B cell (primary cell): ENCODE measurements at regions not wholly inside any gene's neighbourhood (a gene's known extent, or its start where the extent isn't known, plus 50 kb on each side); places are given as distances from the start of the nearest gene placed in this dataset.

Experiments
- EZH2 ChIP-seq: IDR thresholded peaks from 2 replicates; pipeline ENCODE4 v1.6.1; 2012; ENCODE audit warnings: borderline replicate concordance, low read depth, mild to moderate bottlenecking, moderate library complexity, low read length; ENCODE audit not compliant: insufficient read depth, poor library complexity, severe bottlenecking
- TF ChIP-seq, protein P1 (sequence below): fragments of 200-600 bp; IDR thresholded peaks from one replicate; pipeline ENCODE4 v1.8.0; 2022; ENCODE audit warnings: antibody characterized with exemption, mild to moderate bottlenecking

DNA sequence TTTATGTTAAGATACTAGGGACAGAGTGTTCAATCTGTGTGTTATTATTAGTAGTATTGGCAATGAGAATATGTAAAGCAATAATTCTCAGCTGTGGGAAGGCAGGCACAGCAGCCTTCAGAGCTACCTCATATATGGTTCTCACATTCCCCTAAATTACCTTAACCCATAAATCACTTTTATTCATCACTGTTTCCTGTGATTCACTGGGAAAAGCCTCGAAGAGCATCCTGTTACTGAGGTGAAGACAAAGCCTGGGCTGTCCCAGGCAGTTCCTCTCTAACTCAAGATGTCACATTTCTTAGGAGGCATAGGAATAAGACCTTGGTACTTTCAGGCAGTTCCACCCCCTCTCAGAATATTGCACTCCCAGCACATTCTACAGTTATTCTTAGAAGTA lies 965.7 kb downstream of the NCAM2 start:
- TF ChIP-seq, protein P1, sequence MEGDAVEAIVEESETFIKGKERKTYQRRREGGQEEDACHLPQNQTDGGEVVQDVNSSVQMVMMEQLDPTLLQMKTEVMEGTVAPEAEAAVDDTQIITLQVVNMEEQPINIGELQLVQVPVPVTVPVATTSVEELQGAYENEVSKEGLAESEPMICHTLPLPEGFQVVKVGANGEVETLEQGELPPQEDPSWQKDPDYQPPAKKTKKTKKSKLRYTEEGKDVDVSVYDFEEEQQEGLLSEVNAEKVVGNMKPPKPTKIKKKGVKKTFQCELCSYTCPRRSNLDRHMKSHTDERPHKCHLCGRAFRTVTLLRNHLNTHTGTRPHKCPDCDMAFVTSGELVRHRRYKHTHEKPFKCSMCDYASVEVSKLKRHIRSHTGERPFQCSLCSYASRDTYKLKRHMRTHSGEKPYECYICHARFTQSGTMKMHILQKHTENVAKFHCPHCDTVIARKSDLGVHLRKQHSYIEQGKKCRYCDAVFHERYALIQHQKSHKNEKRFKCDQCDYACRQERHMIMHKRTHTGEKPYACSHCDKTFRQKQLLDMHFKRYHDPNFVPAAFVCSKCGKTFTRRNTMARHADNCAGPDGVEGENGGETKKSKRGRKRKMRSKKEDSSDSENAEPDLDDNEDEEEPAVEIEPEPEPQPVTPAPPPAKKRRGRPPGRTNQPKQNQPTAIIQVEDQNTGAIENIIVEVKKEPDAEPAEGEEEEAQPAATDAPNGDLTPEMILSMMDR: no peak
- TF ChIP-seq EZH2: no peak
